ENCODE measurements at regions not wholly inside any gene's neighbourhood (a gene's known extent, or its start where the extent isn't known, plus 50 kb on each side); places are given as distances from the start of the nearest gene placed in this dataset.
A peak's percentile ranks its signal among the peaks of the same experiment; 100 is the strongest.

DNA sequence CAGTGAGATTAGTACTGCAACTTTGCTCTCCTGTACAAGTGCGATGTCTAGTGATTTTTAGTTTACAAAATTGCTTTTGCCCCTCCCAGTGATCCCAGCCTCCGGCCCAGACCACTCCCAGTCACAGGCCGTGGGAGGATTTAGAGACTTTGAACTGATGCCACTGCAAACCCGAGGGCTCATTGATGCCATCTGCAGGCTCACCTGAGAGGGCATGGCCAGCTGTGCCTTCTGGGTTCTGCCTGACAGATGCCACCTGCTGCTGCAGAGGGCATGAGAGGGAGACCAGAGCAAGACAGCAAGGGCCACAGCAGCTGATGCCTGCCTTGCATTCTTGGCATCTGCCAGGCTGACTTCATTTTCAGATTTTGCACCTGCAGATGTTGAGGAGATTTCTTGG, 593.8 kb downstream of the CDK5RAP2 start:
- DNase-seq, result no peak

DNA sequence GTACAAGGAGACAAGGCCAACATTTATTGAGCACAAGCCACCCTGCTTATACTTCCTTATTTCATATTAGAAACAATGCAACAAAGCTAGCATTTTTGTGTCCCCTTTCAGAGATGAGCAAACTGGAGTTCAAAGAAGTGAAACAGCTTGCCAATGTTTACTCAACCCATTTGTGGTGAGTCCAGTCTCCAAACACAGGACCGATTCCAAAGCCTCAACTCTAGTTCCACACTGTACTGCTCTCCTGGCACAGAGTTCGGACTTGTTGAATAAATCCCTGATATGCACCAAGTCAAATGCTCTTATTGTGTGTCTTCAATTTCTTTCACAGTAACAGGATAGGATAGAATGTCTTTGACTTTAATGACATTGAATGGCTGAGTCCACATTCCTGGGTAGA, 604.8 kb upstream of the BRINP1 start:
- no peak for DNase-seq

DNA sequence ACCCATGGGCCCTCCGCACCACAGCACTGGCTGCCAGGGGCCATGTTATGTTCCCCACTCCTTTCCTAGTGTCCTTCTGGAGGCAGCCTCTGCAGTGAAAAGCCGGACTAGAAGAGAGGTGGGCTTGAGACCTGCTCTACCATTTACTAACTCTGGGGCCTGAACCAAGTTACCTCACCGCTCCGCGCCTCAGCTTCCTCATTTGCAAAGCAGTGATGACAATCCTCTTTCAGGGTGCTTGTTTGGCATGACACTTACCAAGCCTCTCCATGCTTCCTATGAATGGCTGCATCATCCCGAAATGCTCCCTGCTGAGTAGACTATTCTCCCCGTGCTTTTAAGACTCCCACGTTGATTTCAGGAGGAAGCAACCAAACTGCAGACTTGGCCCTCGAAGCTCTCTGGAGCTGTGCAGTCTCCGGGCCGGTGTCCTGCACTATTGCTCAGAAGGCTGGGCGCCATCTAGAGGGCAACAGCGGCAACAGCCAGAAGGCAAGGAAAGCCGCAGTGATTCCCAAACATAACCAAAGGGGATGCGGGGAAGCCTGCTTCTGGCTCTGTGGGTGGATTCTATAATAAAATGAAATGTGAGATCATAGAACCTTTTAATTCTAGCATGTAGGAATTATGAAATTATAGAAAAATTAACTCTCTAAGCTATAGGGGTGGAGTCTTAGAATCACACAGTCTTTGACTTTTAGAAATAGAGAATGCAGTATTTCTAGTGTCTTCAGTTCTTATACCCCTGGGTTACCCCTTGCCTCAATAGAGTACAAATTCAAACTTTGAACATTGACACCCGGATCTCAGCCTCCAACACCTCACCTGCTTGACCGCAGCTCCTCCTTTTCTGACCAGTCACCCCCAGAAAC, 599.8 kb upstream of the BRINP1 start:
- DNase-seq, result peak; percentile 63 to 64

DNA sequence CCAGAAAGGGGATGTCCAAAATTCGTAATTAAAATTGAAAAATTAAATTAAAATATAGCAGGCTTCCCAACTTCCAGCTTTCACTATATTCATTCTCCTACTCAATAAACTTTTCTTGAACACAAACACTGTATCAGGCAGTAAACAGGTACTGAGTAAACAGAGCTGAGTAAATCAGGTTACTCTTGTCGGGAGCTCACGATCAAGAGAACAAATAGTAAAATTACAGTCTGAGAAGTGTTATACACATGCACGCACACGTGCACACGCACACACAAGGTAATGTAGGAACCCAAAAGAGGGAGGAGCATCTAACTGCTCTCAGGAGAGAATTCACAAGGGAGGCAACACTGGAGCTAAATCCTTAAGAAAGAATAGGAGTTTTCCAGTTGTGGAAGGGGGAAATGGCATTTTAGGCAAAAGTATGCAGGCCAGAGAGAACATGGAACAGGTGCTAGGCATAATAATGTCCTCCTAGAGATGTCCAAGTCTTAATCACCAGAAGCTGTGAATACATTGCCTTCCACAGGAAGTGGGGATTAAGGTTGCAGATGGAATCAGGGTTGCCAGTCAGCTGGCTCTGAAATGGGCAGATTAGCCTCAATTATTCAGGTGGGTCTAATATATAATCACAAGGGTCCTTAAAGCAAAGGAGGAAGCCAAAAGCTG, 598.8 kb upstream of the BRINP1 start:
- DNase-seq, result no peak

DNA sequence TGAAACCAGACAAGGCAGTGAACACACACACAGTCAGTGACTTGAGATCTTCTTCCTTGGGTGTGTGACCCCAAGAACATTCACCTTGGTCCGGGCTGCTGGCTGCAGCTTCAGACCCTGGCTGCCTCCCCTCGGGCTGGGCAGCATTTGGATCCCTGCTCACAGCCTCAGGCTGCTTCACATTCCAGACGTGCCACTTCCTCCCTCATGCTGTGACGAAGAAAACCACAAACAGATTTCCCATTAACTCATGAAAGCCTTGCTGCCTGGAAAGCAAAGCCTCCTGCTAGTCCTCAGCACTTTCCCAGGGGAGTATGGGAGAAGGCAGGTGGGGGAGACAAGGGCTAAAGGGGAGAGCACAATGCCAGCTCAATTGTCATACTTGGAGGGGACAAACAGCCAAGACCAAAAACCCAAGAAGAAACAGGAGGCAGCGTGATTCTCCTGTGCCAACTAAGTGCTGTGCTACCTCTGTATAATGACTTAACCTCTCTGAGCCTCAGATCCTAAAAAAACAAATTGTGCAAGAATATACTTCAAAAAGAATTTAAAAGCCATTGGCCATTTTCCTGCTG, 594.6 kb upstream of the BRINP1 start:
- DNase-seq, result no peak

DNA sequence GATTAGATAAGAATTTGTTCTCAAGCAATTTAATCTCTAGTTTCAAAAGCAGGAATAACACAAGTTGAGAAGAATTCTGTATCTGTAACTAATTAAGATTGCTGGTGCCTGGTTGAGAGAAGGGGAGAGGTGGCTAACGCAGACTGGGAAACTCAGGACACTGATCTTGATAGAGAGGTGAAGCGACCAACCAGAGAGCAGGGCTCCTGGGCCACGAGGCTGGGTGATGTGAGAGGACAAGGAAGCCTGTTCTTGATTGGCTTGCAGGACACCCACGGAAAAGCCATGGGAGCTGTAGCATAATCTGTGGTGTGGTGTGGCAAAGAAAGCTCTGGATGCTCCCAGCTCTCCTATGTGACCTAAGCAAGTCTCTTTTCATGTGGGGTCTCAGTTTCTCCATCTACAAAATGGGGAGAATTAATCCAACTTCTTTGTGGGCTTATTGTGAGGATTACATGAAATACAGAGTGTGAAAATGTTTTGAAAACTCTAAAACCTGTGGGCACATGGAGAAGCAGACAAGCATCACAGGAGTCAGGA, 594.1 kb upstream of the BRINP1 start:
- DNase-seq, result no peak

DNA sequence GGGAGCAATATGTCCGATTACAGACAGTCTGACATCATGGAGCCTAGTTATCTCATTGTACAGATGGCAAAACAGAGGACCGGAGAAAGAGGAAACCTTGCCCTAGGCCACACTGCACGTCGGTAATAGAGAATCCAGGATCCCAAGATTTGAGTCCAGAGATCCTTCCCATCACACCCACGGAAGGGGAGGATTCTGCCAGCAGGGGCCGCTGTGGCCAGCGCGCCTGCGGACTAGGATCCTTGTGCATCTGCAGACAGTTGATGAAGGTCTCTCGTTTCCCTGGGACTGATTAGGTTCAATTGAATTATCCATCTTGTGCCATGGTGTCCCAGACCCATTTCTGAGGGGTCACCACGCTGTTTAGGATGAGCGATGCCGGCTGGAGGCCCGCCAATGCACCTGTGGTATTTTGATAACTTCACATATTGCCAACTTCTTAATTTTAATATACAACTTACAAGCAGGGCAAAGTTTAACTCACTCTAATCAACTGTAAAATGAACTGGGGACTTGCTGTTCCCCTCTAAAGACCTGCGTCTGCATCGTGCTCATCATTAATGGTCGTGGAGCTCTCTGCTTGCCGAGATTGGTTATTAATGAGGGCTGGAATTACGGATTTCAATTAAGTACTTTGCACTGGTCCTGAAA, 592.7 kb upstream of the BRINP1 start:
- peak; percentile 23 to 24 for DNase-seq

DNA sequence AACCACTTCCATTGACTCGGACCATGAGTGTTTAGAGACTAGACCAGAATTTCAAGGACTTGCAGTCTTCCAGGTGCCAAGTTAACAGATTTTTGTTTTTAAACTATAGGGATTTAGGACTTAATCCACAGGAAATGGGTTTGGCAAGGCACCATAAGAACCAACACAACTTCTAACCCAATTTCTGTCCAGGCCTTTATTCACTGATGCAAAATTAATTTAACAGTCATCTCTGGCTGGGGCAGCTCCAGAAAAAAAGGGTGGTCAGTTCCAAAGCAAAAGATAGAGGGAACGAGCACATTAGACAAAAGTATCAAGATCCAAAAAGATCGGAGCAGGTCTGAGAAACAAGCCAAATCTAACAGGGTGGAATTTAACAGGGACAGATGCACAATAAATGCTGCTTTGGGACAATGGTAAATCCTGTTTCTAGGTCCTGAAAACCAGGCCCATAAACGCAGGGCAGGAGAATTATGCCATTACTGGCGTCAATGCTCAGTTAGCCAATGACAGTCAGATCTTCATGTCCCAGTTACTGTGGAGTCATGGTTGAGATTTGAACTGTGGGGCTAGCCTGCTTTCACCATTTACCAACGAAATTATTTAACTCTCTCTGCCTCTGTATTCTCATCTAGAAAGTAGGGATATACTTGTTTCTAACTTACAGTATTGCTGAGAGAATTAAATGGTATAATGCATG, 590.8 kb upstream of the BRINP1 start:
- no peak for DNase-seq

DNA sequence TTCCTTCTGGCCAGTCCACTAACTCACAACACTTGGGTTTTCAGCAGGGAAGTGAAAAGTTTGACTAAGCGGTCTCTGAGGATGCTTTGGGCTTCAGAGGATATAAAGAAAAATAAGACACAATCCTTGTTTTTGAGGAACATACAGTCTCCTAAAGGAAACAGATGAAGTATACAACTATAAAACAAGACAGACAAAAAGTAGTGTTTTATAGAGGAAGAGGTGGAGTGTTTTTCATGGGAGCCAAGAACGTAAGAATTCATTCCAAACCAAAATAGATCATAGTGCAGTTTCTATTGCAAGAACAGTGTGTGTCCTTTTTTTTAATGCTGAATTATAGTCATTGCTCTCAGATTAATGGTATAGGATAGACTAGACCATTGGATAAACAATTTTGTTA, 586.9 kb upstream of the BRINP1 start:
- no peak for DNase-seq

DNA sequence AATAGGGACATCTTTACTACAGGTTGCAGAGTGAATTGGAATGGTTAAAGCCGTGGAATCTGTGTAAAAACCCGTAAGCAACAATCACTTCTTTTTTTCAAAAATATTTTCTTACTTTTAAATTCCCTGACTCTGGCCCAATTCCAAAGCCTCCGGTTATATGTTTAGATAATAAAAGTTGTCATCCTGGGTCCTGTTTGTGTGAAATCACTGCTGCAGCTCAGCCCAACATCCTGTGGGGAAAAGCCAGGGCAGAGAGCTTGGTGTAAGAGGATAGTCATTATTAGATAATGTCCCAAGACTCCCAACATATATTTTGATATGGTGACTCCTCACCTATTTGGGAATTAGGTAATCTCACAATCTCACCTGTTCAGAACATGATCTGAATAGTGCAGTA, 586.0 kb upstream of the BRINP1 start:
- no peak for DNase-seq

DNA sequence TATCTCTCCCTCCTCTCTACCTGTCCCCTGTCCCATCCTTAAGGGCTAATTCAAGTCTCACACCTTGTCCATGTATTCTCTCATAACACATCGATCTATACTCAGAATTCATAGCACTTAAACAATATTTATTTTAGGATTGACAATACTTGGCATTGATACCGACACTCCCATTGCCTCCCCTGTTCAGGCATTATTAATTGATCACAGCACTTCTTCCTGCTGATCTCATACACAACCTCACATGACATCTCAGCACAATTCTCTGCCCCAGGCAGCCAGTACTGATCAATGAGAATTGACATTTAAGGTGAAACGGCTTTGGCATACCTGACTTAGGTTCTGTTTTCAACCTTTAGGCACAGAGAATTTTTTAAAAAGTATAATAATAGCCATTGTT, 582.4 kb upstream of the BRINP1 start:
- DNase-seq, result no peak

DNA sequence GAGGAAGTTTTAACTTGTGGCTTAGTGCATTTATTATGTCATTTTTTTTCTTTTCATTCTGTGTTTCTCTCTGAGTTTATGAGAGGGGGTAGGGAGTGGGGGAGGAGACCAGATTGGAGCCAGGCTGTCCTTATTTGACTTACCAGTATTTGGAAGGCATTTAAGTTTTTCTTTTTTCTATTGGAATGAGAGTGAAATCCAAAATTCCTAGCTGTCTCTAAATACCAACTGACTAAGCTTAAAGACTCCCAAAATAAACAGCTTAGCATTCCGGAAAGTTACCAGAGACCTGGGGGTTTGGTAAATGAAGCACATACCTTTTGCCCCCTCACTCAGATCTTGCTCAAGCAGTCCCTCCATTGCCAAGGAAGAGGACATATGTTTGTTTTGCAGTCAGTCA, 581.9 kb upstream of the BRINP1 start:
- no peak for DNase-seq

DNA sequence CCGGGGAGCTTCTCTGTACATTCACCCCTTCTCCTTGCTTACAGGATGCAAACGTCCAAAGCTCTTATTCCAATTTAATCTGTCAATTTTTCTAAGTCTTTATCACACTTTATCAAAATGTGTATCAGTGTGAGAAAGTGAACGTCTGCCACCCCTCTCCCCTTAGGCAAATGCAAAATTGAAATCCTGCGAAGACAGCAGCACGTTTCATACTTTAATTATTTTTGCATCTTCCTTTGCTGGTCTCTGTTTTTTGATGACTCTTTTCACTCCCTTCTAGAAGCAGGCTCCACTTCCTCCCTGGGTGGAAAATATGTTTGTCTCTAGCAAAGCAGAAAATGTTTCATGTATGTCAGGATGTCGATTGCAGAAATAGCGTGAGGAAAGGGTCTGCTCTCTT, 576.5 kb upstream of the BRINP1 start:
- no peak for DNase-seq

DNA sequence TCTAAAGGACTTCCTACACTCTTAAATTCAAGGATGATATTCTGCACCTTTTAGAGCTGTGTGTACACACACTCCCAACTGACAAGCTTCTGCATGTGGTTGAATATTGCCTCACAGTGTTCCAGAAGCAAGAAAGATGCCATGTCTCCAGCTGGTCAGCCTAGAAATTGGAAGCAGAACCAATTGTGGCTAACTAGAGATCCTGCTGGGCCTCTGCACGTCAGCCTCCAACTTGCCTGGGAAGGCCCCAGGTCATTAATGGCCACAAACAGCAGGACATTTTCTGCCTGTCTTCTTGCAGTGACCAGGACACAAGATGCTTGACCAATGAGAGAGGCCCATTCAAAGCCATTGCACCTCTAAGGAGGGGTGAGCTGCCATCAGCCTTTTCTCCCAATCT, 571.9 kb upstream of the BRINP1 start:
- no peak for DNase-seq

DNA sequence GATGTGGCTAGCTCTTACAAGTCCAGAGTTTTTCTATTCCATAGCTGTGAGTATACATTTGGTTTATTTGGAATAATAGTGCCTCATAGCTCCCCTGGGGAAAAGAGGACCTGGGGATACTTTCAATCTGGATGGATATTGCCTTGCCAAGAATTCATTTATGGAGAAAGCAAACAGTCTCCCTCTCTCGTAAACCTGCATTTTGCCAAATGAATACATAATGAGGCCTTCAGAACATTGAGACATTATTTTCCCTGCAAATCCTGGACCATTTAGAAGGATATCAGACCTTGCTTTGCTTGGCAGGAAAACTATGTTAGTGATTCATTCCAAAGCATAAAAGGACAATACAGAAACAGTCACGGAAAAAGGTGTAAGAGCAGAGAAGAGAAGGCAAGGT, 569.6 kb upstream of the BRINP1 start:
- no peak for DNase-seq

DNA sequence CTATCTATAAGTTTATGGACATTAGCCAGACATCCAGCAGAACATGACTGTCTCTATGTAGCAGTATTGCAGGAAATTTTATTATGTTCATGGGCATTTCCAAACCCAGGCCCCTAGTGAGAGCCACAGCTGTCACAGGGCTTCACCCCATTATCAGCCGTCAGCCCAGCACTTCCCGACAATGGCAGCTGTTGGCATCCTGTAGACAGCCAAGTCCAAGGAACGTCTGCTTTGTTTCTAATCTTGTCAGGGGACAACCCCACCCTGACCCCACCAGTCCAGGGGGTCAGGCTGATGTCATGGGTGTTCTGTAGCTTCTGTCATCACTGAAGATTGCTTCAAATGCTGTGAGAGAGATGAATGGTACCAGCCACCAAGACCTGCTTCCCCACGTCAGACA, 565.3 kb upstream of the BRINP1 start:
- no peak for DNase-seq

DNA sequence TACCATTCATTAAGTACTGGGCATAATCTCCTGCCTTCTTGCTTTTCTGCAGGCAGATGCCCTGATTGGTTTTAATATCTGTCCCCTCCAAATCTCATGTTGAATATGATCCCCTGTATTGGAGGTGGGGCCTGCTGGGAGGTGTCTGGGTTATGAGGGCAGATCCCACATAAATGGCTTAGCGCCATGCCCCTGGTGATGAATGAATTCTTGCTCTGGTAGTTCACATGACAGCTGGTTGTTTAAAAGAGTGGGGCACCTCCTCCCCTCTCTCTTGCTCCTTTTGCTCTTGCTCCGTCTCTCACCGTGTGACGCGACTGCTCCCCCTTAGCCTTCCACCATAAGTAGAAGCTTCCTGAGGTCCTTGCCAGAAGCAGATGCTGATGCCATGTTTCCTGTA, 564.0 kb upstream of the BRINP1 start:
- DNase-seq, result no peak

DNA sequence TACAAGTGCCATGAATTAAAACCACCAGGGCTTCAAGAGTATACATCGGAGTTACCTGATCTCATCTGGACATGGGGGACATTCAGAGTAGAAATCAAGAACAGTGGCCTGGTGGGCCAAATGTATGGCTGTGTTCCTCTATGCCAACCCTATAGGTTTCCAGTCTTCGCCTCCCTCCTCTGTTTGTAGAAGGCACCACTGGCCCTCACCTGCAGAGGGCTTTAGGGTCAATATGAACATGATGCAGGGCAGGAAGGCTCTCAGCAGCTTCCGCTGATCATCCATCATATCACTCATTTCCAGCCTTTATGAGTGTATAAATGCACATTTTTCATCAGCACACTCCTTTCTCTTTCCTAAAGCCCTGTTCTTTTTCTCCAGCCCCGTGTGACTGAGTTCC, 555.5 kb upstream of the BRINP1 start:
- DNase-seq, result no peak

DNA sequence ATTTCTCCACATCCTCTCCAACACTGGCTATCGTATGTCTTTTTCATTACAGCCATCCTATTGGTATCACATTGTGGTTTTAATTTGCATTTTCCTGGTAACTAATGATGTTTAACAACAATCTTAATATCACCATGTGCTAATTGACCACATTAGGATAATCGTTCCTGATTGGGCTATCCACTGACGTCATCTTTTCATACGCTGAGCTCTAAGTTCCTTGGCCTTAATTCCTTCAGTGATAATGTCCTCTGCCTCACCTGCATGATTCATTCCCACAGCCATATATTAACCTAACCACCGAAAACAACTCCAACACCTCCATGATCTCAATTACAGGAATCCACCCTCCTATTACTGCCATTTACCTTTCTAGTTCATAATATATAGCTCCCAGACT, 547.9 kb upstream of the BRINP1 start:
- DNase-seq, result no peak

DNA sequence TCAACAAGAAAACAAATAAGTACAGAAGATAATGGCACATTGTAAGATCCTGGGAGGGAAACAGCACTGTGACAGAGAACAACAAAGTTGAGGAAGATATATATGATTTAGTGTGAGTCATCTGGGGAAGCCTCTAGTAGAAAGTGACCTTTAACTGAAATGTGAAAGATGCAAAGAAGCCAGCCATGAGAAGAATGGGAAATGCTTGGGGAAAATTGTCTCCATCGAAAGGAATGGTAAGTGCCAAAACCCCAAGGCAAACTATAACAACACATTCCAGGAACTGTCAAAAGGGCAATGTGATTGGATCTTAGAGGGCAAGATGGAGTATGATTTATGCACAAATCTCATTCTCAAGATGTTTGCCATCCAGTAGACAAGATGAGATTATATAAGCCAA, 537.8 kb upstream of the BRINP1 start:
- no peak for DNase-seq

DNA sequence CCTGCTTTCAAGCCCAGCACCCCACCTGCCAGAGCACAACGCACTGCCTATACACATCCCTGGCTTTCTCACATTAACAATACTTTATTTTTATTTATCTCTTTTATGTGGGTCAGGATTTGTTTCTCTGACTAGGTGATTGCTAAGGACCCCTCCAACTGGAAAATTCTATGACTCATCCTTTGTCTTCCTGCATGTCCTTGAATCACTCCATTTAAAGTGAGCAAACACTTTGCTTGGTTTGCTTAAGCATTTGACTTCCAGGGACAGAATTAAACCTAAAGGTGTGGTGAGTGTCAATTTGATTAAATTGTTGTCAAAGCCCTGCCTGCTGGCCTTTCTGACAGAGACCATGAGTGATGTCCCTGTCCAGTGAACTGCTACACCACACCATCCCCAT, 536.5 kb upstream of the BRINP1 start:
- DNase-seq, result no peak

DNA sequence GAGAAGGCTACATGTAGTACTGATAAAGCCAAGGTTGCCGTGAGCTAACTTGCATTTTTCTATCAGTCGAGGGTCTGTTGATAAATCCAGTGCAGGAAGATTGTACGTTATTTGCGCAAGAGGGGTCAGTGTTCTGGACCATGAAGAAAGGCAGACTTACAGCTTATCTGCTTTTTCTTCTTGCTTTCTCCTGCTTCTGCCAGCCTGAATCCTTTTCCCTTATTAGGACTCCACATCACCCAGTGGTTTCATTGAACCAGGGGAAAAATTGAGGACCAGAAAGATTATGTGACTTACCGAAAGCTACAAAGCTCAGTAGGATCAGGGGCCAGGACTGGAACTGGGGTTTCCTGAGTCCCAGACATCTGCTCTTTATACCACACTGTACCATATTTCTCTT, 534.6 kb upstream of the BRINP1 start:
- no peak for DNase-seq

DNA sequence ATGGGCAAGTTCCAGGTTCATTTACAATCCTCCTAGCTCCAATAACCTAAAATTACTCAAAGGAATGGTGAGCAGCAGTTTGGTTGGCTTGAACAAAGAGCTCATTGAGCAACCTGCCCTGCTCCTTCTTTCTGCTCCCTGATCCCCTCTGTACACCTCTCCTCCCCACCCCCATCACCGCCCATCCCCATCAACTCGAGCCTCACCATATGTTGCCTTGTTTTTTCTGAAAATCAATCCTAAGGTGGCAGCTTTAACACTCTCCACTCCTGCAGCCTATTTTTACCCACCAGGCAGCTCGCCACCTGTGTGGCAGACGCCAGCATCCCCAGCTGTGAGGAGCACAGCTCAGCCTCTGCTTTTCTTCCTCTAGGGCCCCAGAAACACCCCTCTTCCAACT, 533.4 kb upstream of the BRINP1 start:
- no peak for DNase-seq
